ENCODE measurements at regions not wholly inside any gene's neighbourhood (a gene's known extent, or its start where the extent isn't known, plus 50 kb on each side); places are given as distances from the start of the nearest gene placed in this dataset.
"Not testable (repeated sequence)": the region's sequence is repeated elsewhere in the genome, so short reads cannot be mapped to it uniquely, and the experiment has no call there.

GRCh38 chr3:197406266-197406665 lies 107.9 kb upstream of the DLG1 start:
- DNase-seq (ENCODE audit: low read depth), result no peak

GRCh38 chr3:197404754-197405153 lies 106.3 kb upstream of the DLG1 start:
- no peak for DNase-seq (ENCODE audit: low read depth)

GRCh38 chr3:197404030-197404429 lies 105.6 kb upstream of the DLG1 start:
- no peak for DNase-seq (ENCODE audit: low read depth)

- not testable (repeated sequence) for DNase-seq (ENCODE audit: low read depth)
These were observed 104.0 kb upstream of the DLG1 start for GRCh38 chr3:197402401-197402800.

GRCh38 chr3:197399486-197399885 lies 101.1 kb upstream of the DLG1 start:
- no peak for DNase-seq (ENCODE audit: low read depth)

GRCh38 chr3:197398286-197398878 lies 100.0 kb upstream of the DLG1 start:
- DNase-seq (ENCODE audit: low read depth), result no peak

GRCh38 chr3:197397838-197398237 lies 99.4 kb upstream of the DLG1 start:
- no peak for DNase-seq (ENCODE audit: low read depth)

GRCh38 chr3:197394464-197395321 lies 96.3 kb upstream of the DLG1 start:
- DNase-seq (ENCODE audit: low read depth), result peak; percentile 13

- DNase-seq (ENCODE audit: low read depth), result not testable (repeated sequence)
These were observed 95.7 kb upstream of the DLG1 start for GRCh38 chr3:197394126-197394463.

GRCh38 chr3:197393711-197394110 lies 95.3 kb upstream of the DLG1 start:
- DNase-seq (ENCODE audit: low read depth), result no peak

- no peak for DNase-seq (ENCODE audit: low read depth)
These were observed 94.5 kb upstream of the DLG1 start for GRCh38 chr3:197392961-197393360.

GRCh38 chr3:197381371-197381770 lies 83.0 kb upstream of the DLG1 start:
- no peak for DNase-seq (ENCODE audit: low read depth)

GRCh38 chr3:197380786-197381185 lies 82.4 kb upstream of the DLG1 start:
- no peak for DNase-seq (ENCODE audit: low read depth)

GRCh38 chr3:197378985-197379718 lies 80.7 kb upstream of the DLG1 start:
- DNase-seq (ENCODE audit: low read depth), result no peak

- no peak for DNase-seq (ENCODE audit: low read depth)
These were observed 78.5 kb upstream of the DLG1 start for GRCh38 chr3:197376735-197377555.

- no peak for DNase-seq (ENCODE audit: low read depth)
These were observed 77.6 kb upstream of the DLG1 start for GRCh38 chr3:197376020-197376419.

GRCh38 chr3:197375001-197375441 lies 76.6 kb upstream of the DLG1 start:
- DNase-seq (ENCODE audit: low read depth), result no peak

GRCh38 chr3:197373096-197373495 lies 74.7 kb upstream of the DLG1 start:
- DNase-seq (ENCODE audit: low read depth), result no peak

GRCh38 chr3:197372047-197372661 lies 73.7 kb upstream of the DLG1 start:
- DNase-seq (ENCODE audit: low read depth), result no peak

GRCh38 chr3:197371591-197372046 lies 73.2 kb upstream of the DLG1 start:
- DNase-seq (ENCODE audit: low read depth), result no peak

- DNase-seq (ENCODE audit: low read depth), result no peak
These were observed 71.1 kb upstream of the DLG1 start for GRCh38 chr3:197369545-197369944.

GRCh38 chr3:197368821-197369220 lies 70.4 kb upstream of the DLG1 start:
- DNase-seq (ENCODE audit: low read depth), result no peak
